Right atrium auricular region (tissue), 2 donors: ENCODE measurements at regions not wholly inside any gene's neighbourhood (a gene's known extent, or its start where the extent isn't known, plus 50 kb on each side); places are given as distances from the start of the nearest gene placed in this dataset.
A peak's percentile ranks its signal among the peaks of the same experiment; 100 is the strongest.
"Not testable (repeated sequence)": the region's sequence is repeated elsewhere in the genome, so short reads cannot be mapped to it uniquely, and the experiment has no call there.

Experiments used
- DNase-seq: peaks from one replicate; pipeline ENCODE4 v3.0.0-alpha.2; 2019; ENCODE audit warnings: low spot score
- H3K27ac ChIP-seq, 2 donors: fragments of 200-600 bp; sonication (generic); 1 replicate in 1 of 2; 2 replicates in 1 of 2; pipeline ENCODE4 v1.5.1; 2016 to 2019
- H3K27me3 ChIP-seq, 2 donors: fragments of 200-600 bp; sonication (generic); one replicate each; pipeline versions ENCODE4 v1.5.1 to v1.6.0; 2017 to 2019
- H3K36me3 ChIP-seq: fragments of 200-600 bp; sonication (generic); one replicate; pipeline ENCODE4 v1.5.1; 2016
- H3K4me1 ChIP-seq, 2 donors: fragments of 200-600 bp; sonication (generic); one replicate each; pipeline versions ENCODE4 v1.5.1 to v1.6.0; 2017 to 2019
- H3K4me3 ChIP-seq, 2 donors: fragments of 200-600 bp; sonication (generic); 1 replicate in 1 of 2; 2 replicates in 1 of 2; pipeline ENCODE4 v1.5.1; 2017 to 2019; ENCODE audit warnings: mild to moderate bottlenecking in 1 of 2, moderate library complexity in 1 of 2
- H3K9me3 ChIP-seq, 2 donors: fragments of 200-600 bp; sonication (generic); one replicate each; pipeline ENCODE4 v1.5.1; 2019
- TF ChIP-seq, protein P1 (sequence below), 2 donors: fragments of 200-600 bp; sonication (generic); IDR thresholded peaks; one replicate each; pipeline ENCODE4 v1.5.1; 2019; ENCODE audit warnings: antibody characterized with exemption in 2 of 2

- Histone ChIP-seq H3K27ac (no peak overlapping the region), H3K27me3 (no peaks in the 10 kb centered on the region), H3K4me3 (no peak overlapping the region), H3K9me3 (no peaks in the 10 kb centered on the region), H3K36me3 (no peaks in the 10 kb centered on the region), H3K4me1 (no peaks in the 10 kb centered on the region)
- TF ChIP-seq, protein P1, sequence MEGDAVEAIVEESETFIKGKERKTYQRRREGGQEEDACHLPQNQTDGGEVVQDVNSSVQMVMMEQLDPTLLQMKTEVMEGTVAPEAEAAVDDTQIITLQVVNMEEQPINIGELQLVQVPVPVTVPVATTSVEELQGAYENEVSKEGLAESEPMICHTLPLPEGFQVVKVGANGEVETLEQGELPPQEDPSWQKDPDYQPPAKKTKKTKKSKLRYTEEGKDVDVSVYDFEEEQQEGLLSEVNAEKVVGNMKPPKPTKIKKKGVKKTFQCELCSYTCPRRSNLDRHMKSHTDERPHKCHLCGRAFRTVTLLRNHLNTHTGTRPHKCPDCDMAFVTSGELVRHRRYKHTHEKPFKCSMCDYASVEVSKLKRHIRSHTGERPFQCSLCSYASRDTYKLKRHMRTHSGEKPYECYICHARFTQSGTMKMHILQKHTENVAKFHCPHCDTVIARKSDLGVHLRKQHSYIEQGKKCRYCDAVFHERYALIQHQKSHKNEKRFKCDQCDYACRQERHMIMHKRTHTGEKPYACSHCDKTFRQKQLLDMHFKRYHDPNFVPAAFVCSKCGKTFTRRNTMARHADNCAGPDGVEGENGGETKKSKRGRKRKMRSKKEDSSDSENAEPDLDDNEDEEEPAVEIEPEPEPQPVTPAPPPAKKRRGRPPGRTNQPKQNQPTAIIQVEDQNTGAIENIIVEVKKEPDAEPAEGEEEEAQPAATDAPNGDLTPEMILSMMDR (IDR thresholded peaks at IDR 0.05) = no peak
- no peak for DNase-seq
Observed at GRCh38 chr20:29763821-29764511, 1493.5 kb upstream of the DEFB115 start.

DNA sequence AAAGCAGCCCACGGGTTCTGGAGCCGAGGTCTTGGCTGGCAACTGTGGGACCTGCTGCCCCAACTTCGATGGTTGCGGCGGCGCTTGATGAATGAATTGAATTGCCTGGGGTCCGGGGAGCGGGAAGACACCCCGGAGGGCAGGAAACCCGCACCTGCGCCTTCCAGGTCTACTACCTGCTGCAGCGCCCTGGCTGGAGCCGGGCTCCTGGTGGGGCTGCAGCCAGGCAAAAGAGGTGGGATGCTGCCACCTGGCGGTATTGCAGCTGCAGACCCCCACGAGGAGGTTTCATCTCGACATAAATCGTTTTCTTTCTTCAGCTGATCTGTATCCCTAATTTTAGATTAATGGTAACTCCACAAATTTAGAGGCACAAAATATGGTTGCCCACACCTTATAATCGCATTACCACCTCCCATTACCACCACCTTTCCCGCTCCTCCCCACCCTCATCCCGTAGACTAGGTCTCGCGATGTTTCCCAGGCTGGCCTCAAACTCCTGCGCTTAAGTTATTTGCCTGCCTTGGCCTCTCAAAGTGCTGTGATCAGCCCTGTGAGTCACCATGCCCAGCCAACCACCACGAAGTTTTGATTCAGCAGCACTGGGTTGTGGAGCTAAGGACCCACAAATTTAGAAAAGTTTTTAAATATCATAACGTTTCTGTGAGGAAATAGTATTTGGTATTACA lies 1492.4 kb upstream of the DEFB115 start:
- H3K4me1 ChIP-seq, H3K36me3 ChIP-seq, H3K27ac ChIP-seq, H3K9me3 ChIP-seq, H3K27me3 ChIP-seq, H3K4me3 ChIP-seq, DNase-seq: not testable (repeated sequence)
- TF ChIP-seq, protein P1 (IDR thresholded peaks at IDR 0.05) = peak in 1 of 2 donors; percentile 15

GRCh38 chr20:29778033-29778432 lies 1479.4 kb upstream of the DEFB115 start:
- H3K4me1 ChIP-seq, H3K27ac ChIP-seq: not testable (repeated sequence)

GRCh38 chr20:29781217-29781616 lies 1476.2 kb upstream of the DEFB115 start:
- not testable (repeated sequence) for H3K9me3 ChIP-seq, H3K4me3 ChIP-seq

More at GRCh38 chr20:29778033-29778432, 1479.4 kb upstream of the DEFB115 start:
- not testable (repeated sequence) for H3K27me3 ChIP-seq, H3K4me3 ChIP-seq, H3K36me3 ChIP-seq, DNase-seq, H3K9me3 ChIP-seq

DNA sequence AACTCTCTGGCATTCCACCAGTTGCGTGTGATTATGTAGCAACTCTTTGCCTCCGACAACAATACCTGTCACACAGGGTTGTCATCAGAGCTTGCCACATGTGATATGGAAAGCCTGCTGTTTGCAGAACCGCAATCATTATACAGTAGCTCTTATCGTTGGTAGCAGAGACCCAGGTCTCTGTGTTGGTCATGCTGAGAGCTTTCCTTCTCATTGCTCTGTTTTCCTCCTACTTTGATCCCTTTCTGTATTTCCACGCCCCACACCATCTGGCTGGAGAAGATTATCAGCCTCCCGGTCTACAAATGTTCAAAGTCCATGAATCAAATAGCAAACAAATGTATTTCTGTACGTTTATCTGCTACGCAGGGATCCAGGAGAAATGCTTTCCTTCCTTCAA lies 1475.6 kb upstream of the DEFB115 start:
- DNase-seq, H3K4me3 ChIP-seq, H3K4me1 ChIP-seq, H3K9me3 ChIP-seq, H3K36me3 ChIP-seq, H3K27me3 ChIP-seq, H3K27ac ChIP-seq: not testable (repeated sequence)

More at GRCh38 chr20:29781217-29781616, 1476.2 kb upstream of the DEFB115 start:
- H3K36me3 ChIP-seq, H3K27me3 ChIP-seq, H3K4me1 ChIP-seq, H3K27ac ChIP-seq, DNase-seq: not testable (repeated sequence)

GRCh38 chr20:29787456-29787855 lies 1470.0 kb upstream of the DEFB115 start:
- H3K4me3 ChIP-seq, H3K4me1 ChIP-seq: not testable (repeated sequence)

DNA sequence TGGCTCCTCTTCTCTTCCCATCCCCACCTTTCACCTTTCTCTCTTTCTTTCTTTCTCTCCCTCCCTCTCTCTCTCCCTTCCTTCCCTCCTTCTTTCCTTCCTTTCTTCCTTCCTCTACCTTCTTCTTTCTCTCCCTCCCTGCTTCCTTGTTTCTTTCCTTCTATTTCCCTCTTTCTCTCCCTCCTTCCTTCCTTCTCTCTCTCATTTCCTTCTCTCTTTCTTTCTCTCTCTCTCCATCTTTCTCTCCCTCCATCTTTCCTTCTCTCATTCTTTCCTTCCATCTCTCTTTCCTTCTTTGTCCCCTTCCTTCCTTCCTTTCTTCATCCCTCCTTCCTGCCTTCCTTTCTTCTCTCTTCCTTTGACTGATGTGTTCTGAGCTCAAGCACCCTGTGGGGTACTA lies 1467.0 kb upstream of the DEFB115 start:
- TF ChIP-seq, protein P1 (IDR thresholded peaks at IDR 0.05) = no peak
- Histone ChIP-seq H3K27me3 (no peaks in the 10 kb centered on the region), H3K36me3 (no peaks in the 10 kb centered on the region)

More at GRCh38 chr20:29787456-29787855, 1470.0 kb upstream of the DEFB115 start:
- H3K9me3 ChIP-seq, DNase-seq, H3K27ac ChIP-seq, H3K27me3 ChIP-seq, H3K36me3 ChIP-seq: not testable (repeated sequence)

DNA sequence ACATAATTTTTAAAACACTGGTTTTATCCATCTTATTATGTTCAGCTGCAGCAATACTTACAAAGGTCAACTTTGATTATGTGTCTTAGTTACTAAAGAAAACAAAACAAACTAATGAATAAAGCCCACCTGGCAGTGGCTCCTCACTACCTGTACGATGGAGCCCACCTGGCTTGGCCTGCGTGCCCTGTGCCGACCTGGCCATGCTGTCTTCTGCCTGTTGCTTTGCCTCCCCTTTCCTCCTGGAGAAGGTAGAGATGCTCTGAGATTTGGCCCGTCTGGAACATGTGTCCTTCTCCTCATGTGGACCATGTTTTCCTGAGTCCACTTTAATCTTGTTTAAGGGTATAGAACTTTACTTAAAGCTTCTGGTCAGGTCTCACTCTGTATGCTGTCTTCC lies 1426.0 kb upstream of the DEFB115 start:
- H3K27me3 ChIP-seq, H3K4me1 ChIP-seq, H3K36me3 ChIP-seq, H3K27ac ChIP-seq, H3K9me3 ChIP-seq, DNase-seq, H3K4me3 ChIP-seq: not testable (repeated sequence)

More for the DNA sequence above, 1467.0 kb upstream of the DEFB115 start:
- Histone ChIP-seq H3K9me3 (no peaks in the 10 kb centered on the region), H3K4me3 (no peak overlapping the region), H3K27ac (no peak overlapping the region), H3K4me1 (no peaks in the 10 kb centered on the region)
- DNase-seq = no peak

DNA sequence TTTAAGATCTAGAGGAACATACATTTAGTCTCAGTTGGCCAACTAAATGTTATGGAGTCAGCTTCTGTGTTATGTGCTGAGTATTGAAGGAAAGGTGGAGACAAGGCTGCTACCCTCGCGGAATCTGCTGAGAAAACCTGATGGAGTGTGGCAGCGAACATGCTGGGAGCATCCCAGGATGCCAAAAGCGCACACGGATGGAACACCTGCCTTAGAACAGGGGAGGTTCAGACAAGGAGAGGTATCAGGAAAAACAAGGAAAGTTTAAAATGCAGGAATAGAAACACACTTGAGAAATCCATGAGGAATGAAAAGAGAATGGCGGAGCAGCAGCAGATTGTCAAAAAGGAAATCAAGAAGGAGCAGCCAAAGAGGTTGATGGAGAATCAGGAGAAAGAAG lies 1389.5 kb upstream of the DEFB115 start:
- not testable (repeated sequence) for H3K4me3 ChIP-seq, H3K4me1 ChIP-seq, H3K27me3 ChIP-seq, H3K36me3 ChIP-seq, H3K9me3 ChIP-seq, H3K27ac ChIP-seq, DNase-seq

GRCh38 chr20:29868688-29869087 lies 1388.8 kb upstream of the DEFB115 start:
- H3K4me3 ChIP-seq, DNase-seq, H3K9me3 ChIP-seq, H3K36me3 ChIP-seq, H3K4me1 ChIP-seq, H3K27ac ChIP-seq, H3K27me3 ChIP-seq: not testable (repeated sequence)

DNA sequence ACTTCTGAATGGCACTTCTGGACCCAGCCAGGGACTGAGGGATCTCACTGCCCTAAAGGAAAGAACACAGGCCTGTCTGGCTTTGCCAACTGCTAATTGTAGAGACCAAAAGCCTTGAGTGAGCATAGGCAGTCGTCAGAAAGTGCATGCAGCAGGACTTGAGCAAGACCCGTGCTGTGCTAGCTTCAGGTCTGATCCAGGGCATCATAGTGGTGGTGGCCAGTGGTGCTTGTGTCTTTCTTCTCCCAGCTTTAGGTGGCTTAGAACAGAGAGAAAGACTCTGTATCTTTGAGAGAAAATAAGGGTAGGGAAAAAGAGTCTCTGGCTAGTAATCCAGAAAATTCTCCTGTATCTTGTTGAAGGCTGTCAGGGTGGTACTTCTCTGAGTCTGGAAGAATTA lies 1385.6 kb upstream of the DEFB115 start:
- not testable (repeated sequence) for H3K27ac ChIP-seq, H3K36me3 ChIP-seq, H3K9me3 ChIP-seq, H3K4me1 ChIP-seq, H3K4me3 ChIP-seq, H3K27me3 ChIP-seq
- peak; percentile 59 for DNase-seq
